NCI-H2171 (cell line): ENCODE measurements at regions not wholly inside any gene's neighbourhood (a gene's known extent, or its start where the extent isn't known, plus 50 kb on each side); places are given as distances from the start of the nearest gene placed in this dataset.

Experiments used
- DNase-seq: peaks from one replicate; lab custom pipeline; 2025; lab: John Stamatoyannopoulos, UW

GRCh38 chr4:163582703-163583102 lies 88.2 kb downstream of the TMA16 start:
- no peak for DNase-seq

GRCh38 chr4:163587867-163588266 lies 93.4 kb downstream of the TMA16 start:
- DNase-seq, result no peak

- DNase-seq, result no peak
Observed at GRCh38 chr4:163588532-163588931, 94.0 kb downstream of the TMA16 start.

GRCh38 chr4:163590103-163590502 lies 95.6 kb downstream of the TMA16 start:
- DNase-seq, result no peak

GRCh38 chr4:163590619-163591264 lies 96.3 kb downstream of the TMA16 start:
- no peak for DNase-seq

- DNase-seq, result no peak
Observed at GRCh38 chr4:163591614-163592020, 97.1 kb downstream of the TMA16 start.

- no peak for DNase-seq
Observed at GRCh38 chr4:163592212-163592611, 97.7 kb downstream of the TMA16 start.

- no peak for DNase-seq
Observed at GRCh38 chr4:163595580-163595979, 101.1 kb downstream of the TMA16 start.

- no peak for DNase-seq
Observed at GRCh38 chr4:163598028-163598427, 103.5 kb downstream of the TMA16 start.

GRCh38 chr4:163598489-163598888 lies 104.0 kb downstream of the TMA16 start:
- DNase-seq, result no peak

GRCh38 chr4:163600727-163601126 lies 106.2 kb downstream of the TMA16 start:
- DNase-seq, result no peak

GRCh38 chr4:163603257-163603656 lies 108.8 kb downstream of the TMA16 start:
- DNase-seq, result no peak

GRCh38 chr4:163606896-163607691 lies 112.6 kb downstream of the TMA16 start:
- no peak for DNase-seq

- DNase-seq, result no peak
Observed at GRCh38 chr4:163609019-163609418, 114.5 kb downstream of the TMA16 start.

- DNase-seq, result no peak
Observed at GRCh38 chr4:163610648-163611047, 116.2 kb downstream of the TMA16 start.

GRCh38 chr4:163611182-163611581 lies 116.7 kb downstream of the TMA16 start:
- no peak for DNase-seq

- no peak for DNase-seq
Observed at GRCh38 chr4:163611784-163612445, 117.4 kb downstream of the TMA16 start.

- no peak for DNase-seq
Observed at GRCh38 chr4:163612762-163613161, 118.3 kb downstream of the TMA16 start.

- no peak for DNase-seq
Observed at GRCh38 chr4:163613383-163613782, 118.9 kb downstream of the TMA16 start.

GRCh38 chr4:163614866-163615265 lies 120.4 kb downstream of the TMA16 start:
- no peak for DNase-seq

- DNase-seq, result no peak
Observed at GRCh38 chr4:163618845-163619244, 124.4 kb downstream of the TMA16 start.

- DNase-seq, result no peak
Observed at GRCh38 chr4:163620738-163621137, 126.2 kb downstream of the TMA16 start.

- no peak for DNase-seq
Observed at GRCh38 chr4:163621821-163622220, 127.3 kb downstream of the TMA16 start.
